ENCODE measurements at regions not wholly inside any gene's neighbourhood (a gene's known extent, or its start where the extent isn't known, plus 50 kb on each side); places are given as distances from the start of the nearest gene placed in this dataset.

- Histone ChIP-seq H3K9me3 (ENCODE audit: low read length) (no peaks in the 10 kb centered on the region), H3K36me3 (ENCODE audit: insufficient read depth, low read length) (no peaks in the 10 kb centered on the region), H2AFZ (ENCODE audit: low read length) (no peak overlapping the region), H3K27ac (ENCODE audit: low read depth, low read length, poor library complexity, severe bottlenecking) (no peak overlapping the region), H4K20me1 (ENCODE audit: insufficient read depth, low read length) (no peaks in the 10 kb centered on the region), H3K4me2 (ENCODE audit: low read length) (no peak overlapping the region), H3K4me1 (ENCODE audit: insufficient read depth, low read length, poor library complexity, severe bottlenecking) (no peaks in the 10 kb centered on the region), H3K9me2 (ENCODE audit: insufficient read depth, low read length) (no peaks in the 10 kb centered on the region), H3K79me2 (ENCODE audit: insufficient read depth, low read depth, low read length) (no peaks in the 10 kb centered on the region), H3K4me3 (ENCODE audit: low read depth, low read length, poor library complexity, severe bottlenecking) (no peak overlapping the region)
- TF ChIP-seq EZH2phosphoT487 (IDR thresholded peaks at IDR 0.05; ENCODE audit: borderline replicate concordance, low read depth, low read length) (no peak), CTCF (conservative IDR thresholded peaks at IDR 0.05; ENCODE audit: low read length) (no peak)
- CTCF ChIA-PET (ENCODE audit: unreplicated experiment) = no interaction called here
- no TSS peak for BruUV-seq (replicated peaks)
- POLR2A ChIA-PET = interaction anchor here (1.2 kb wide), 1 partner anchor 18 kb away, joined by 4 read pairs; no protein-coding TSS in a partner anchor
- intact Hi-C loops (cut with micrococcal nuclease; ENCODE audit: unreplicated experiment) = no loop called here
- no peak for DNase-seq (ENCODE audit: low spot score)
Observed at GRCh38 chr3:76920511-76920910, 119.4 kb upstream of the ROBO2 start.

- Histone ChIP-seq H3K4me3 (ENCODE audit: low read depth, low read length, poor library complexity, severe bottlenecking) (no peak overlapping the region), H3K9me3 (ENCODE audit: low read length) (no peaks in the 10 kb centered on the region), H3K9me2 (ENCODE audit: insufficient read depth, low read length) (no peaks in the 10 kb centered on the region), H3K79me2 (ENCODE audit: insufficient read depth, low read depth, low read length) (no peaks in the 10 kb centered on the region), H3K4me2 (ENCODE audit: low read length) (no peak overlapping the region), H3K27ac (ENCODE audit: low read depth, low read length, poor library complexity, severe bottlenecking) (no peak overlapping the region), H2AFZ (ENCODE audit: low read length) (no peak overlapping the region), H3K36me3 (ENCODE audit: insufficient read depth, low read length) (no peaks in the 10 kb centered on the region), H4K20me1 (ENCODE audit: insufficient read depth, low read length) (no peaks in the 10 kb centered on the region), H3K4me1 (ENCODE audit: insufficient read depth, low read length, poor library complexity, severe bottlenecking) (no peaks in the 10 kb centered on the region)
- intact Hi-C loops (cut with micrococcal nuclease; ENCODE audit: unreplicated experiment) = no loop called here
- BruUV-seq (replicated peaks) = no TSS peak
- TF ChIP-seq EZH2phosphoT487 (IDR thresholded peaks at IDR 0.05; ENCODE audit: borderline replicate concordance, low read depth, low read length) (no peak), CTCF (conservative IDR thresholded peaks at IDR 0.05; ENCODE audit: low read length) (no peak)
- no peak for DNase-seq (ENCODE audit: low spot score)
- ChIA-PET POLR2A (interaction anchor here (0.7 kb wide), 1 partner anchor 11 kb away, joined by 3 read pairs; no protein-coding TSS in a partner anchor), CTCF (ENCODE audit: unreplicated experiment) (no interaction called here)
Observed at GRCh38 chr3:76923485-76923884, 116.4 kb upstream of the ROBO2 start.

- CTCF ChIA-PET (ENCODE audit: unreplicated experiment) = no interaction called here
- Histone ChIP-seq H3K79me2 (ENCODE audit: insufficient read depth, low read depth, low read length) (no peaks in the 10 kb centered on the region), H4K20me1 (ENCODE audit: insufficient read depth, low read length) (no peaks in the 10 kb centered on the region), H3K4me1 (ENCODE audit: insufficient read depth, low read length, poor library complexity, severe bottlenecking) (no peaks in the 10 kb centered on the region), H3K4me2 (ENCODE audit: low read length) (no peak overlapping the region), H3K9me3 (ENCODE audit: low read length) (peaks cover 6% of the 10 kb centered on the region; the same call in 1 of the 2 replicates), H3K9me2 (ENCODE audit: insufficient read depth, low read length) (no peaks in the 10 kb centered on the region), H3K4me3 (ENCODE audit: low read depth, low read length, poor library complexity, severe bottlenecking) (no peak overlapping the region), H2AFZ (ENCODE audit: low read length) (no peak overlapping the region), H3K27ac (ENCODE audit: low read depth, low read length, poor library complexity, severe bottlenecking) (no peak overlapping the region), H3K36me3 (ENCODE audit: insufficient read depth, low read length) (no peaks in the 10 kb centered on the region)
- TF ChIP-seq EZH2phosphoT487 (IDR thresholded peaks at IDR 0.05; ENCODE audit: borderline replicate concordance, low read depth, low read length) (no peak), CTCF (conservative IDR thresholded peaks at IDR 0.05; ENCODE audit: low read length) (no peak)
- BruUV-seq (replicated peaks) = no TSS peak
- POLR2A ChIA-PET = no interaction called here
- intact Hi-C loops (cut with micrococcal nuclease; ENCODE audit: unreplicated experiment) = no loop called here
- DNase-seq (ENCODE audit: low spot score) = no peak
Observed at GRCh38 chr3:76930712-76931111, 109.2 kb upstream of the ROBO2 start.
